AG09309 (cell line): ENCODE measurements at regions not wholly inside any gene's neighbourhood (a gene's known extent, or its start where the extent isn't known, plus 50 kb on each side); places are given as distances from the start of the nearest gene placed in this dataset.

Source experiments
- DNase-seq: peaks from one replicate; pipeline ENCODE4 v3.0.0-alpha.2; 2010; ENCODE audit warnings: low read depth
- H3K4me3 ChIP-seq: 2 replicates; pipeline ENCODE4 v1.5.1; 2011; ENCODE audit warnings: mild to moderate bottlenecking, low read depth, low read length, moderate library complexity; ENCODE audit not compliant: control insufficient read depth
- TF ChIP-seq, protein P1 (sequence below): IDR thresholded peaks from 2 replicates; pipeline ENCODE4 v1.5.1; 2011; ENCODE audit warnings: mild to moderate bottlenecking, low read depth, low read length, inconsistent platforms; ENCODE audit not compliant: insufficient read depth, control insufficient read depth; ENCODE audit errors: missing control alignments

DNA sequence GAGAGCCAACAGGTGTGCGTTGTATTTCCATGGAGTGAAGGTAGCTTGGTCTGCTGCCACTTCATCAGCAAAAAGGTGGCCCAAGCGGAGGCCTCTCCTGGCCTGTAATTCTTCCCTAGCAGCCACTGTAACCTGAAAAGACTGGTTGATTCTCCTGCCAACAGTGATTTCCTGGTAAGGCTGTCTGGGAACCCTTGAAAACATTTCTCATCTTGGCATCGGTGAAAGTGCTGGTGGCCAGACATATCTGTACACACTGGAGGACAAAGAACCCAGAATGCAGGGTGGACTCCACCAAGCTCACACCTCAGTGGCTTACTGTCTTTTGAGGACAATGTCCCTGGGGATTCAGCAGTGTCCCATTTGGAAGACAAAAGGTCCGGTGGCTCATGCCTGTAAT lies 128.0 kb downstream of the TRIM29 start:
- no peak overlapping the region for H3K4me3 ChIP-seq
- TF ChIP-seq, protein P1, sequence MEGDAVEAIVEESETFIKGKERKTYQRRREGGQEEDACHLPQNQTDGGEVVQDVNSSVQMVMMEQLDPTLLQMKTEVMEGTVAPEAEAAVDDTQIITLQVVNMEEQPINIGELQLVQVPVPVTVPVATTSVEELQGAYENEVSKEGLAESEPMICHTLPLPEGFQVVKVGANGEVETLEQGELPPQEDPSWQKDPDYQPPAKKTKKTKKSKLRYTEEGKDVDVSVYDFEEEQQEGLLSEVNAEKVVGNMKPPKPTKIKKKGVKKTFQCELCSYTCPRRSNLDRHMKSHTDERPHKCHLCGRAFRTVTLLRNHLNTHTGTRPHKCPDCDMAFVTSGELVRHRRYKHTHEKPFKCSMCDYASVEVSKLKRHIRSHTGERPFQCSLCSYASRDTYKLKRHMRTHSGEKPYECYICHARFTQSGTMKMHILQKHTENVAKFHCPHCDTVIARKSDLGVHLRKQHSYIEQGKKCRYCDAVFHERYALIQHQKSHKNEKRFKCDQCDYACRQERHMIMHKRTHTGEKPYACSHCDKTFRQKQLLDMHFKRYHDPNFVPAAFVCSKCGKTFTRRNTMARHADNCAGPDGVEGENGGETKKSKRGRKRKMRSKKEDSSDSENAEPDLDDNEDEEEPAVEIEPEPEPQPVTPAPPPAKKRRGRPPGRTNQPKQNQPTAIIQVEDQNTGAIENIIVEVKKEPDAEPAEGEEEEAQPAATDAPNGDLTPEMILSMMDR: no peak

DNA sequence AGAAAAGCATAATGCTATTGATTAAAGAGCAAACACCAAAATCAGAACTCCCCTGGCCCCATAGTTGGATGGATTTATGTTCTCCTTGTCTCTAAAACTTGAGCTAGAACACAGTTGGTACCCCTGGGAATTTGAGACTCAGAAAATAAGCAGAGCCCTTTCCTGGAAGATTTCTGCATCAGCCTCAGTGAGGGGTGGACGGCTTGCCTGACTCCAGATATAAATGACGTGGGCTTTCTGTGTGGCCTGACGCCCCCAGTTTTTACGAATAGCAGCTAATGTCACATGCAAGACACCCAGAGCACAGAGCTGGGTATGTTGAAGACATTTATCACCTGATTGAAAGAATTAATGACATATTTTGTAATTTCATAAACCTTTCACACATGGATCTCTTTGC lies 130.8 kb downstream of the TRIM29 start:
- DNase-seq: no peak
- no peak overlapping the region for H3K4me3 ChIP-seq

More for the DNA sequence above, 128.0 kb downstream of the TRIM29 start:
- DNase-seq: no peak

DNA sequence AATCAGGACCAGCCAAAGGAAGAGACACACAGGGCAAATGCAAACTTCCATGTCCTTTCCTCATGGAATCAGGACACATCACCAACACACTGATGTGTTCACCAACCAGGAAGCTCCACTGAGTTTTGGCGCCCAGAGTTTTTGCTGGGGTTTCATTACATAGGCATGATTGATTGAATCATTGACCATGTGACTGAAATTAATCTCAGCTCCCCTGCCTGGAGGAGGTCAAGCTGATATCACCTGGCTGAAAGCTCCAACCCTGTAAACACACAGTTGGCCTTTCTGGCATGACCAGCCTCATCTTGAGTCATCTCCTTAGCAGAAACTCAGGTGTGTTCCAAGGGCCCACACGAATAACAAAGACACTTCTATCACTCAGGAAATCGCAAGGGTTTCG lies 133.2 kb downstream of the TRIM29 start:
- DNase-seq: no peak
- no peak overlapping the region for H3K4me3 ChIP-seq
- TF ChIP-seq, protein P1: no peak

More for the DNA sequence above, 130.8 kb downstream of the TRIM29 start:
- TF ChIP-seq, protein P1: no peak

- TF ChIP-seq, protein P1: no peak
- DNase-seq: no peak
- H3K4me3 ChIP-seq: no peak overlapping the region
These were observed 136.5 kb downstream of the TRIM29 start for GRCh38 chr11:120001178-120002090.

DNA sequence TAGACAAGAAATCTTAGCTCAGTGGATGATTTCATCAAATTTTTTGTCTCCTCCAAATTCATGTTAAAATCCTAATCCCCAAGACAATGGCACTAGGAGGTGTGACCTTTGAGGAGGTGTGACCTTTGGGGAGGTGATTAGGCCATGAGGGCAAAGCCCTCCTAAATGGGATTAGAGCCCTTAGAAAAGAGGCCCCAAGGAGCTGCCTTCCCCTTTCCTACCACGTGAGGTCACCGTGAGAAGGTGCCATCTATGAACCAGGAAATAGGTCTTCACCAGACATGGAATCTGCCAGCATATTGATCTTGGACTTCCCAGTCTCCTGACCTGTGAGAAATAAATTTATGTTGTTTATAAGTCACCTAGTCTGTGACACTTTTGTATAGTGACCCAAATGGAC lies 138.7 kb downstream of the TRIM29 start:
- TF ChIP-seq, protein P1: peak; percentile 6

GRCh38 chr11:119996556-119996955 lies 141.4 kb downstream of the TRIM29 start:
- no peak for DNase-seq
- TF ChIP-seq, protein P1: no peak

More for the DNA sequence above, 138.7 kb downstream of the TRIM29 start:
- DNase-seq: no peak
- H3K4me3 ChIP-seq: no peak overlapping the region

More at GRCh38 chr11:119996556-119996955, 141.4 kb downstream of the TRIM29 start:
- no peak overlapping the region for H3K4me3 ChIP-seq
